Embryonic facial prominence (tissue), 1 donor: ENCODE measurements at regions not wholly inside any gene's neighbourhood (a gene's known extent, or its start where the extent isn't known, plus 50 kb on each side); places are given as distances from the start of the nearest gene placed in this dataset.

ENCODE experiments used
- DNase-seq: peaks from one replicate; pipeline ENCODE4 v3.0.0-alpha.2; 2016; ENCODE audit errors: extremely low spot score

- no peak for DNase-seq
These were observed 320.9 kb upstream of the CITED2 start for GRCh38 chr6:139695361-139695760.

- no peak for DNase-seq
These were observed 319.3 kb upstream of the CITED2 start for GRCh38 chr6:139693735-139694134.

- DNase-seq: no peak
These were observed 315.6 kb upstream of the CITED2 start for GRCh38 chr6:139690007-139690406.

GRCh38 chr6:139687055-139687454 is 312.6 kb upstream of the CITED2 start:
- DNase-seq: no peak

GRCh38 chr6:139686308-139686707 is 311.9 kb upstream of the CITED2 start:
- no peak for DNase-seq

GRCh38 chr6:139685009-139685408 is 310.6 kb upstream of the CITED2 start:
- no peak for DNase-seq

GRCh38 chr6:139680819-139681218 is 306.4 kb upstream of the CITED2 start:
- no peak for DNase-seq

- DNase-seq: no peak
These were observed 305.2 kb upstream of the CITED2 start for GRCh38 chr6:139679516-139680179.

- DNase-seq: no peak
These were observed 302.3 kb upstream of the CITED2 start for GRCh38 chr6:139676718-139677117.

GRCh38 chr6:139666284-139666683 is 291.8 kb upstream of the CITED2 start:
- no peak for DNase-seq

- DNase-seq: no peak
These were observed 289.5 kb upstream of the CITED2 start for GRCh38 chr6:139663996-139664395.

GRCh38 chr6:139659711-139660110 is 285.3 kb upstream of the CITED2 start:
- no peak for DNase-seq

GRCh38 chr6:139659196-139659595 is 284.7 kb upstream of the CITED2 start:
- no peak for DNase-seq

GRCh38 chr6:139657119-139657518 is 282.7 kb upstream of the CITED2 start:
- DNase-seq: no peak

GRCh38 chr6:139655783-139656705 is 281.6 kb upstream of the CITED2 start:
- DNase-seq: no peak

GRCh38 chr6:139654888-139655782 is 280.7 kb upstream of the CITED2 start:
- no peak for DNase-seq

GRCh38 chr6:139654309-139654708 is 279.9 kb upstream of the CITED2 start:
- DNase-seq: no peak

- no peak for DNase-seq
These were observed 278.7 kb upstream of the CITED2 start for GRCh38 chr6:139653111-139653510.

GRCh38 chr6:139650941-139651340 is 276.5 kb upstream of the CITED2 start:
- DNase-seq: no peak

- no peak for DNase-seq
These were observed 275.3 kb upstream of the CITED2 start for GRCh38 chr6:139649732-139650131.

GRCh38 chr6:139649128-139649527 is 274.7 kb upstream of the CITED2 start:
- DNase-seq: no peak

GRCh38 chr6:139648430-139649000 is 274.1 kb upstream of the CITED2 start:
- no peak for DNase-seq
